ENCODE measurements at regions not wholly inside any gene's neighbourhood (a gene's known extent, or its start where the extent isn't known, plus 50 kb on each side); places are given as distances from the start of the nearest gene placed in this dataset.

DNA sequence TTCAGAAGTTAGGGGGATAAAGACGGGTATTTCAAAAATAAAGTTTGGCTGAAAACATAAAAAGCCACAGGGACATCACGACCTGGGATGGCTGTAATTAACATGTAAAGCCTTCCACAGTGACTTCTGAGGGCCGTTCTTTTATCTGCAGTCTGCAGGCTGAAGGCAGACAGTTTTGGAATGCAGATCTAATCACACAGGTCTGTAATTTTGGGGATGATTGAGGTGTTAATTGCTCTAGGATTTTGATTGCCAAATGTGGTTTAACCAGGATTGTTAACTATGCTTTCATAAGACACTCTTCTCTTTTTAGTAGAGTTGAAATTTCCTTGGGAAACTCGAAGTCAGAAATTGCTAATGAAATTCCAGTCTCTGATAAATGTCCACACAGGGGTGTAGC is 355.5 kb downstream of the ATP23 start:
- ChIA-PET POLR2A (no interaction called here), CTCF (no interaction called here)
- no peak for TF ChIP-seq CTCF (IDR thresholded peaks at IDR 0.05; ENCODE audit: unreplicated experiment)
- H3K27ac Mint-ChIP-seq (ENCODE audit: low read depth, unreplicated experiment): no peak overlapping the region
- H3K9me3 Mint-ChIP-seq (ENCODE audit: unreplicated experiment): no peaks in the 10 kb centered on the region
- H3K4me1 Mint-ChIP-seq (ENCODE audit: insufficient read depth, unreplicated experiment): peaks cover 2% of the 10 kb centered on the region
- DNase-seq (ENCODE audit: unreplicated experiment): no peak
- no peaks in the 10 kb centered on the region for H3K36me3 Mint-ChIP-seq (ENCODE audit: insufficient read depth, unreplicated experiment)
- intact Hi-C loops (cut with micrococcal nuclease): no loop called here
- no peak overlapping the region for H3K4me3 Mint-ChIP-seq (ENCODE audit: unreplicated experiment)
- no peaks in the 10 kb centered on the region for H3K27me3 Mint-ChIP-seq (ENCODE audit: insufficient read depth, unreplicated experiment)
- no TSS peak for BruUV-seq (replicated peaks)

DNA sequence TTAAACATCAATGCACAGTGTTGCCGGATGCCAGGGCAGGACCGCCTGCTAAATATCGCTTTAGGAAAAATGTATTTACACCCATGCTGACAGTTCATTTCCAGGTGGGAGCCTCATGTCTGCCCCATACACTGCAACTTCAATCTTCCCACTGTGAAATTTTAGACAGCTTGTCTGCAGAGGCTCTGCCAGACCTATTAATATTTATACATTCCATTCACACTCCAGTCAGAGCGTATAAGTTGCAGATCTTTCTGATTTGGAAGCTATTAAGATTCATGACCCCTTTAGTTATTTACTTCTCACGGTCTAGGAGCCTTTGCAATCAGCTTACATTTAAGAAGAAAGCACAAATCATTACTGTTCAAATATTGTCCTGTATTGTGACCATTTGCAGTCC is 357.4 kb downstream of the ATP23 start:
- TF ChIP-seq CTCF (IDR thresholded peaks at IDR 0.05; ENCODE audit: unreplicated experiment): no peak
- no peaks in the 10 kb centered on the region for H3K36me3 Mint-ChIP-seq (ENCODE audit: insufficient read depth, unreplicated experiment)
- H3K9me3 Mint-ChIP-seq (ENCODE audit: unreplicated experiment): no peaks in the 10 kb centered on the region
- CTCF ChIA-PET: no interaction called here
- no peaks in the 10 kb centered on the region for H3K27me3 Mint-ChIP-seq (ENCODE audit: insufficient read depth, unreplicated experiment)
- BruUV-seq (replicated peaks): no TSS peak
- peaks cover 7% of the 10 kb centered on the region for H3K4me1 Mint-ChIP-seq (ENCODE audit: insufficient read depth, unreplicated experiment)
- H3K27ac Mint-ChIP-seq (ENCODE audit: low read depth, unreplicated experiment): no peak overlapping the region
- intact Hi-C loops (cut with micrococcal nuclease): no loop called here
- POLR2A ChIA-PET: no interaction called here
- DNase-seq (ENCODE audit: unreplicated experiment): no peak
- H3K4me3 Mint-ChIP-seq (ENCODE audit: unreplicated experiment): no peak overlapping the region

GRCh38 chr12:58299371-58299770 is 358.0 kb downstream of the ATP23 start:
- POLR2A ChIA-PET: interaction anchor here (0.7 to 1.5 kb wide), 2 partner anchors 12 to 306 kb away, joined by 3 read pairs; no protein-coding TSS in a partner anchor
- intact Hi-C loops (cut with micrococcal nuclease): no loop called here
- Mint-ChIP-seq H3K9me3 (ENCODE audit: unreplicated experiment) (no peaks in the 10 kb centered on the region), H3K36me3 (ENCODE audit: insufficient read depth, unreplicated experiment) (no peaks in the 10 kb centered on the region), H3K4me1 (ENCODE audit: insufficient read depth, unreplicated experiment) (peaks cover 7% of the 10 kb centered on the region), H3K27me3 (ENCODE audit: insufficient read depth, unreplicated experiment) (no peaks in the 10 kb centered on the region), H3K27ac (ENCODE audit: low read depth, unreplicated experiment) (no peak overlapping the region), H3K4me3 (ENCODE audit: unreplicated experiment) (no peak overlapping the region)
- no TSS peak for BruUV-seq (replicated peaks)
- DNase-seq (ENCODE audit: unreplicated experiment): no peak
- CTCF ChIA-PET: no interaction called here
- no peak for TF ChIP-seq CTCF (IDR thresholded peaks at IDR 0.05; ENCODE audit: unreplicated experiment)

DNA sequence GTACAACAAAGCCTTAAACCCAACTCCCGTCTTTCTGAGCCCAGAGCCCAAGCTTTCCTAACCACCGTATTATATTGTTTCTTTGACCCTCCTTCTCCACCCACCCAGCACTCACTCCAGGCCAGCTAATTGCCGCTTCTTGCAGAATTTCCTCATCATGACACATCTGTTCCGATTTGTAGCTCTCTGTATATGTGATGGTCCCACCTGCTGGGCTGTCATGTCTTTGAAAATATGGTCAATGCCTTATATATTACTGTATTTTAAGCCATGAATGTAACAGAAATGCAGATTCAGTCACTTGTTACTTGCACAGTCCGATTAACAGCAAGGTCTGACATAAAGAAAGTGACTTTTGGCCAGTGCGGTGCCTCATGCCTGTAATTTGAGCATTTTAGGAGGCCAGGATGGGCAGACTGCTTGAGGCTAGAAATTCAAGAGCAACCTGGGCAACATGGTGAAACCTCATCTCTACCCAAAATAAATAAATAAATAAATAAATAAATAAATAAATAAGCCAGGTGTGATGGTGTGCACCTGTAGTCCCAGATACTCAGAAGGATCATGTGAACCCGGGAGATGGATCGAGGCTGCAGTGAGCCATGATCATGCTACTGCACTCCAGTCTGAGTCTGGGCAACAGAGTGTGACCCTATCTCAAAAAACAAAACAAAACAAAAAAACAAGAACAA is 359.8 kb downstream of the ATP23 start:
- Mint-ChIP-seq H3K4me3 (ENCODE audit: unreplicated experiment) (no peak overlapping the region), H3K27me3 (ENCODE audit: insufficient read depth, unreplicated experiment) (no peaks in the 10 kb centered on the region), H3K9me3 (ENCODE audit: unreplicated experiment) (no peaks in the 10 kb centered on the region), H3K27ac (ENCODE audit: low read depth, unreplicated experiment) (no peak overlapping the region), H3K4me1 (ENCODE audit: insufficient read depth, unreplicated experiment) (peaks cover 7% of the 10 kb centered on the region), H3K36me3 (ENCODE audit: insufficient read depth, unreplicated experiment) (no peaks in the 10 kb centered on the region)
- no peak for DNase-seq (ENCODE audit: unreplicated experiment)
- CTCF ChIA-PET: interaction anchor here (1.3 kb wide), 1 partner anchor 10 kb away, joined by 6 read pairs; no protein-coding TSS in a partner anchor
- BruUV-seq (replicated peaks): no TSS peak
- POLR2A ChIA-PET: interaction anchor here (1.5 kb wide), 1 partner anchor 308 kb away, joined by 3 read pairs; no protein-coding TSS in a partner anchor
- no peak for TF ChIP-seq CTCF (IDR thresholded peaks at IDR 0.05; ENCODE audit: unreplicated experiment)
- intact Hi-C loops (cut with micrococcal nuclease): no loop called here

Data from MCF 10A (cell line).